HL-60 (cell line): ENCODE measurements at regions not wholly inside any gene's neighbourhood (a gene's known extent, or its start where the extent isn't known, plus 50 kb on each side); places are given as distances from the start of the nearest gene placed in this dataset.

Experiments
- DNase-seq, 2 experiments: peaks; one replicate each; pipeline ENCODE4 v3.0.0-alpha.2; 2010 to 2020; ENCODE audit warnings: low read depth in 1 of 2, low spot score in 1 of 2
- H3K27ac ChIP-seq: fragments of 250-450 bp; sonication (Bioruptor Pico); replicated peaks from 2 replicates; pipeline ENCODE4 v1.5.1; 2020; ENCODE audit warnings: mild to moderate bottlenecking, moderate library complexity
- H3K27me3 ChIP-seq: fragments of 250-450 bp; sonication (Bioruptor Pico); 2 replicates; pipeline ENCODE4 v1.5.1; 2021; ENCODE audit warnings: mild to moderate bottlenecking, moderate library complexity; ENCODE audit not compliant: insufficient read depth, poor library complexity, severe bottlenecking
- H3K4me3 ChIP-seq: replicated peaks from 2 replicates; pipeline ENCODE4 v1.5.1; 2011; ENCODE audit warnings: mild to moderate bottlenecking, control low read depth, low read length; ENCODE audit not compliant: insufficient read depth
- CTCF ChIP-seq: IDR thresholded peaks from one replicate; pipeline ENCODE4 v1.5.1; 2011; ENCODE audit warnings: low read length, control low read depth, inconsistent platforms; ENCODE audit not compliant: insufficient read depth
- GABPA ChIP-seq: IDR thresholded peaks from 2 replicates; pipeline ENCODE4 v1.6.1; 2012; ENCODE audit warnings: low read depth
- POLR2AphosphoS5 ChIP-seq: IDR thresholded peaks from 2 replicates; pipeline ENCODE4 v1.6.1; 2012; ENCODE audit warnings: low read depth
- REST ChIP-seq: IDR thresholded peaks from 2 replicates; pipeline ENCODE4 v1.6.1; 2012; ENCODE audit warnings: low read depth; ENCODE audit not compliant: insufficient replicate concordance
- SPI1 ChIP-seq: IDR thresholded peaks from 2 replicates; pipeline ENCODE4 v1.6.1; 2012; ENCODE audit warnings: low read depth, mild to moderate bottlenecking, borderline replicate concordance

- no peaks in the 10 kb centered on the region for H3K27me3 ChIP-seq
- DNase-seq = no peak
- TF ChIP-seq POLR2AphosphoS5 (no peak), GABPA (no peak), CTCF (no peak)
- no peak overlapping the region for H3K27ac ChIP-seq
- H3K4me3 ChIP-seq = no peak overlapping the region
Measured at GRCh38 chr5:61653807-61654580, 321.9 kb downstream of the ZSWIM6 start.

- Histone ChIP-seq H3K4me3 (no peak overlapping the region), H3K27ac (no peak overlapping the region), H3K27me3 (no peaks in the 10 kb centered on the region)
- no peak for TF ChIP-seq REST
- no peak for TF ChIP-seq CTCF
- TF ChIP-seq POLR2AphosphoS5 = no peak
- TF ChIP-seq GABPA = no peak
- TF ChIP-seq SPI1 = no peak
- DNase-seq = no peak
Measured at GRCh38 chr5:61654876-61655275, 322.8 kb downstream of the ZSWIM6 start.

GRCh38 chr5:61657010-61657409 lies 325.0 kb downstream of the ZSWIM6 start:
- DNase-seq = no peak
- H3K27ac ChIP-seq = no peak overlapping the region

GRCh38 chr5:61657686-61658085 lies 325.6 kb downstream of the ZSWIM6 start:
- no peaks in the 10 kb centered on the region for H3K27me3 ChIP-seq
- no peak overlapping the region for H3K4me3 ChIP-seq
- H3K27ac ChIP-seq = no peak overlapping the region
- TF ChIP-seq SPI1 (no peak), REST (no peak), POLR2AphosphoS5 (no peak), CTCF (no peak), GABPA (no peak)
- no peak for DNase-seq

More at GRCh38 chr5:61657010-61657409, 325.0 kb downstream of the ZSWIM6 start:
- Histone ChIP-seq H3K27me3 (no peaks in the 10 kb centered on the region), H3K4me3 (no peak overlapping the region)
- TF ChIP-seq SPI1 (no peak), GABPA (no peak), CTCF (no peak)
